HEK293 (cell line): ENCODE measurements at regions not wholly inside any gene's neighbourhood (a gene's known extent, or its start where the extent isn't known, plus 50 kb on each side); places are given as distances from the start of the nearest gene placed in this dataset.

ENCODE experiments used
- CTCF ChIA-PET: fragments of 350-600 bp; formaldehyde crosslinking; extraction: SDS; loops from one replicate; lab custom pipeline; 2021; ENCODE audit warnings: antibody characterized with exemption; lab: Yijun Ruan, JAX
- POLR2A ChIA-PET: fragments of 300-600 bp; formaldehyde crosslinking; extraction: SDS; loops from one replicate; lab custom pipeline; 2020; ENCODE audit warnings: antibody characterized with exemption, inconsistent platforms; lab: Yijun Ruan, JAX
- H3K27ac ChIP-seq: fragments of 200-500 bp; sonication (Bioruptor generic); 2 replicates; pipeline ENCODE4 v1.5.1; 2014; ENCODE audit warnings: low read depth, low read length, control low read depth, inconsistent platforms; ENCODE audit errors: extremely low read depth
- H3K36me3 ChIP-seq, 2 experiments: fragments of 200-500 bp in 1 of 2; sonication (Bioruptor generic) in 1 of 2; 1 replicate in 1 of 2; 2 replicates in 1 of 2; pipeline ENCODE4 v1.5.1; 2014 to 2017; ENCODE audit warnings: inconsistent platforms in 2 of 2, low read length in 2 of 2; ENCODE audit not compliant: control insufficient read depth in 2 of 2, insufficient read depth in 1 of 2
- H3K4me1 ChIP-seq: fragments of 200-500 bp; sonication (Bioruptor generic); 2 replicates; pipeline ENCODE4 v1.5.1; 2014; ENCODE audit warnings: mild to moderate bottlenecking, low read length, inconsistent platforms; ENCODE audit not compliant: control insufficient read depth, insufficient read depth
- H3K4me3 ChIP-seq: 2 replicates; pipeline ENCODE4 v1.5.1; 2011; ENCODE audit warnings: low read depth, mild to moderate bottlenecking, control low read depth, low read length, moderate library complexity
- H3K9me3 ChIP-seq: fragments of 200-500 bp; sonication (Bioruptor generic); 2 replicates; pipeline ENCODE4 v1.5.1; 2014; ENCODE audit warnings: low read depth, low read length, inconsistent platforms; ENCODE audit not compliant: control insufficient read depth, insufficient read depth
- BCL11A ChIP-seq: fragments of 450-650 bp; formaldehyde crosslinking; IDR thresholded peaks from 2 replicates; pipeline ENCODE4 v1.5.1; 2016; ENCODE audit warnings: low read depth, missing biosample characterization, missing genetic modification characterization
- GLIS1 ChIP-seq: fragments of 450-650 bp; formaldehyde crosslinking; IDR thresholded peaks from 2 replicates; pipeline ENCODE4 v1.5.1; 2016; ENCODE audit warnings: missing biosample characterization, missing genetic modification characterization
- MYNN ChIP-seq: fragments of 450-650 bp; formaldehyde crosslinking; IDR thresholded peaks from 2 replicates; pipeline ENCODE4 v1.5.1; 2016; ENCODE audit warnings: missing biosample characterization, missing genetic modification characterization, borderline replicate concordance
- PBX3 ChIP-seq: sonication (generic); formaldehyde crosslinking; IDR thresholded peaks from 2 replicates; pipeline ENCODE4 v1.8.1; 2022; ENCODE audit warnings: mild to moderate bottlenecking, moderate library complexity, missing genetic modification reagents
- WT1 ChIP-seq: fragments of 450-650 bp; formaldehyde crosslinking; IDR thresholded peaks from 2 replicates; pipeline ENCODE4 v1.5.1; 2016; ENCODE audit warnings: missing biosample characterization, missing genetic modification characterization
- ZBTB1 ChIP-seq: fragments of 450-650 bp; formaldehyde crosslinking; IDR thresholded peaks from 2 replicates; pipeline ENCODE4 v1.5.1; 2016; ENCODE audit warnings: missing biosample characterization, missing genetic modification characterization
- ZBTB10 ChIP-seq: fragments of 450-650 bp; formaldehyde crosslinking; IDR thresholded peaks from 2 replicates; pipeline ENCODE4 v1.5.1; 2016; ENCODE audit warnings: missing biosample characterization, missing genetic modification characterization
- ZEB2 ChIP-seq: fragments of 450-650 bp; formaldehyde crosslinking; IDR thresholded peaks from 2 replicates; pipeline ENCODE4 v1.5.1; 2016; ENCODE audit warnings: missing biosample characterization, missing genetic modification characterization
- ZNF140 ChIP-seq: fragments of 450-650 bp; formaldehyde crosslinking; IDR thresholded peaks from 2 replicates; pipeline ENCODE4 v1.5.1; 2016; ENCODE audit warnings: missing biosample characterization, missing genetic modification characterization
- ZNF157 ChIP-seq: fragments of 450-650 bp; formaldehyde crosslinking; IDR thresholded peaks from 2 replicates; pipeline ENCODE4 v1.5.1; 2016; ENCODE audit warnings: missing biosample characterization, missing genetic modification characterization
- ZNF16 ChIP-seq: fragments of 450-650 bp; formaldehyde crosslinking; IDR thresholded peaks from 2 replicates; pipeline ENCODE4 v1.5.1; 2016; ENCODE audit warnings: low read depth, missing biosample characterization, missing genetic modification characterization
- ZNF184 ChIP-seq: fragments of 450-650 bp; IDR thresholded peaks from 2 replicates; pipeline ENCODE4 v1.5.1; 2018; ENCODE audit warnings: missing biosample characterization, mild to moderate bottlenecking, missing genetic modification characterization
- ZNF23 ChIP-seq: fragments of 450-650 bp; formaldehyde crosslinking; IDR thresholded peaks from 2 replicates; pipeline ENCODE4 v1.5.1; 2016; ENCODE audit warnings: missing biosample characterization, missing genetic modification characterization, borderline replicate concordance
- ZNF292 ChIP-seq: fragments of 450-650 bp; formaldehyde crosslinking; IDR thresholded peaks from 2 replicates; pipeline ENCODE4 v1.5.1; 2016; ENCODE audit warnings: low read depth, missing biosample characterization, missing genetic modification characterization, borderline replicate concordance
- ZNF302 ChIP-seq: fragments of 450-650 bp; formaldehyde crosslinking; IDR thresholded peaks from 2 replicates; pipeline ENCODE4 v1.5.1; 2016; ENCODE audit warnings: missing biosample characterization, missing genetic modification characterization, low read depth
- ZNF362 ChIP-seq: fragments of 450-650 bp; formaldehyde crosslinking; IDR thresholded peaks from 2 replicates; pipeline ENCODE4 v1.5.1; 2016; ENCODE audit warnings: missing biosample characterization, missing genetic modification characterization
- ZNF404 ChIP-seq: fragments of 450-650 bp; formaldehyde crosslinking; IDR thresholded peaks from 2 replicates; pipeline ENCODE4 v1.5.1; 2017; ENCODE audit warnings: missing biosample characterization, missing genetic modification characterization
- ZNF433 ChIP-seq: fragments of 450-650 bp; formaldehyde crosslinking; IDR thresholded peaks from 2 replicates; pipeline ENCODE4 v1.5.1; 2016; ENCODE audit warnings: missing biosample characterization, missing genetic modification characterization, low read depth
- ZNF624 ChIP-seq: fragments of 450-650 bp; formaldehyde crosslinking; IDR thresholded peaks from 2 replicates; pipeline ENCODE4 v1.5.1; 2017; ENCODE audit warnings: missing biosample characterization, missing genetic modification characterization
- ZNF707 ChIP-seq: fragments of 450-650 bp; formaldehyde crosslinking; IDR thresholded peaks from 2 replicates; pipeline ENCODE4 v1.5.1; 2016; ENCODE audit warnings: missing biosample characterization, missing genetic modification characterization
- ZNF776 ChIP-seq: fragments of 450-650 bp; formaldehyde crosslinking; IDR thresholded peaks from 2 replicates; pipeline ENCODE4 v1.5.0; 2017; ENCODE audit warnings: missing biosample characterization, missing genetic modification characterization, borderline replicate concordance
- ZSCAN18 ChIP-seq: fragments of 450-650 bp; formaldehyde crosslinking; IDR thresholded peaks from 2 replicates; pipeline ENCODE4 v1.5.1; 2016; ENCODE audit warnings: missing biosample characterization, missing genetic modification characterization

- POLR2A ChIA-PET, result no interaction called here
- H3K9me3 ChIP-seq, result no peaks in the 10 kb centered on the region
- no peaks in the 10 kb centered on the region for H3K36me3 ChIP-seq
- H3K27ac ChIP-seq, result no peak overlapping the region
- H3K4me3 ChIP-seq, result no peak overlapping the region
- CTCF ChIA-PET, result interaction anchor here (1.0 kb wide), 1 partner anchor 12 kb away, joined by 4 read pairs; no protein-coding TSS in a partner anchor
- no peaks in the 10 kb centered on the region for H3K4me1 ChIP-seq
- no peak for TF ChIP-seq ZNF292 (tag by site-specific recombination)
- TF ChIP-seq MYNN (tag by site-specific recombination), result no peak
- no peak for TF ChIP-seq ZNF776 (tag by site-specific recombination)
- no peak for TF ChIP-seq PBX3 (CRISPR knock-in tag)
- TF ChIP-seq ZNF23 (tag by site-specific recombination), result no peak
- TF ChIP-seq ZNF404 (tag by site-specific recombination), result no peak
- no peak for TF ChIP-seq GLIS1 (tag by site-specific recombination)
- TF ChIP-seq, all 188 proteins: peak for 0
Observed at GRCh38 chr5:88979726-88980125, 96.7 kb upstream of the MEF2C start.

- CTCF ChIA-PET, result interaction anchor here (1.0 kb wide), 1 partner anchor 11 kb away, joined by 4 read pairs; no protein-coding TSS in a partner anchor
- no peaks in the 10 kb centered on the region for H3K36me3 ChIP-seq
- no peaks in the 10 kb centered on the region for H3K4me1 ChIP-seq
- TF ChIP-seq ZNF624 (tag by site-specific recombination) (no peak), ZBTB10 (no peak), ZSCAN18 (tag by site-specific recombination) (no peak), ZEB2 (tag by site-specific recombination) (no peak), ZNF16 (tag by site-specific recombination) (no peak), ZNF707 (tag by site-specific recombination) (no peak), ZNF433 (tag by site-specific recombination) (no peak), ZBTB1 (no peak), ZNF302 (no peak), ZNF184 (tag by site-specific recombination) (no peak), ZNF157 (tag by site-specific recombination) (no peak), ZNF362 (tag by site-specific recombination) (no peak), WT1 (tag by site-specific recombination) (no peak), ZNF140 (tag by site-specific recombination) (no peak), BCL11A (tag by site-specific recombination) (no peak)
- TF ChIP-seq, all 188 proteins: peak for 0
- no peak overlapping the region for H3K4me3 ChIP-seq
- no peaks in the 10 kb centered on the region for H3K9me3 ChIP-seq
- POLR2A ChIA-PET, result no interaction called here
- H3K27ac ChIP-seq, result no peak overlapping the region
Observed at GRCh38 chr5:88979244-88979643, 96.3 kb upstream of the MEF2C start.
